ENCODE measurements at regions not wholly inside any gene's neighbourhood (a gene's known extent, or its start where the extent isn't known, plus 50 kb on each side); places are given as distances from the start of the nearest gene placed in this dataset.

DNA sequence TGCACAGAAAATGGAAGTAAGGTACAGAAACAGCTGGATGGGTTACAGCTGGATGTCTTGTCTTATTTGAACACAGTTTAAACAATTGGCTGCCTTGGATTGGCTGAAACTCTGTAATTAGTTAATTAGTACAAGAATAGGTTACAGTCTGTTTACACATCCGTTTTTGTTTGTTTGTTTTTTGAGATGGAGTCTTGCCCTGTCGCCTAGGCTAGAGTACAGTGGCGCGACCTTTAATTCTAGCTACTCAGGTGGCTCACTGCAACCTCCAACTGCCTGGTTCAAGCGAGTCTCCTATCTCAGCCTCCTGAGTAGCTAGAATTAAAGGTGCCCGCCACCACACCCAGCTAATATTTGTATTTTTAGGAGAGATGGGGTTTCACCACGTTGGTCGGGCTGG is 368.7 kb upstream of the KLF4 start:
- Histone ChIP-seq H3K79me2 (ENCODE audit: low read length) (no peaks in the 10 kb centered on the region), H3K36me3 (replicated peaks; ENCODE audit: low read depth, low read length) (no peaks in the 10 kb centered on the region), H2AFZ (ENCODE audit: low read depth, low read length) (no peak overlapping the region), H4K20me1 (ENCODE audit: insufficient read depth, low read length) (no peaks in the 10 kb centered on the region), H3K9me3 (ENCODE audit: insufficient read depth, low read length) (no peaks in the 10 kb centered on the region), H3K4me3 (ENCODE audit: low read length) (no peak overlapping the region), H3K4me2 (ENCODE audit: low read length) (no peak overlapping the region), H3K27me3 (ENCODE audit: low read depth, low read length) (0 out of 2 replicates have a peak, but pooled peaks cover 4% of the 10 kb centered on the region), H3K27ac (ENCODE audit: low read length) (no peak overlapping the region), H3K4me1 (ENCODE audit: low read length) (no peaks in the 10 kb centered on the region), H3K9ac (ENCODE audit: low read length) (no peak overlapping the region)
- no peak for TF ChIP-seq CTCF (IDR thresholded peaks at IDR 0.05; ENCODE audit: low read depth, low read length)
- no peak for TF ChIP-seq EZH2phosphoT487 (IDR thresholded peaks at IDR 0.05; ENCODE audit: low read depth)

- Histone ChIP-seq H4K20me1 (ENCODE audit: insufficient read depth, low read length) (no peaks in the 10 kb centered on the region), H3K4me2 (ENCODE audit: low read length) (no peak overlapping the region), H3K4me1 (ENCODE audit: low read length) (no peaks in the 10 kb centered on the region), H3K27me3 (ENCODE audit: low read depth, low read length) (no peaks in the 10 kb centered on the region), H3K27ac (ENCODE audit: low read length) (no peak overlapping the region), H2AFZ (ENCODE audit: low read depth, low read length) (no peak overlapping the region), H3K9ac (ENCODE audit: low read length) (no peak overlapping the region), H3K4me3 (ENCODE audit: low read length) (no peak overlapping the region), H3K9me3 (ENCODE audit: insufficient read depth, low read length) (no peaks in the 10 kb centered on the region), H3K36me3 (replicated peaks; ENCODE audit: low read depth, low read length) (no peaks in the 10 kb centered on the region), H3K79me2 (ENCODE audit: low read length) (no peaks in the 10 kb centered on the region)
- TF ChIP-seq CTCF (IDR thresholded peaks at IDR 0.05; ENCODE audit: low read depth, low read length) (no peak), EZH2phosphoT487 (IDR thresholded peaks at IDR 0.05; ENCODE audit: low read depth) (no peak)
These were observed 367.1 kb upstream of the KLF4 start for GRCh38 chr9:107856633-107857032.

- Histone ChIP-seq H3K4me2 (ENCODE audit: low read length) (no peak overlapping the region), H3K27ac (ENCODE audit: low read length) (no peak overlapping the region), H3K36me3 (replicated peaks; ENCODE audit: low read depth, low read length) (no peaks in the 10 kb centered on the region), H3K4me3 (ENCODE audit: low read length) (no peak overlapping the region), H3K9ac (ENCODE audit: low read length) (no peak overlapping the region), H2AFZ (ENCODE audit: low read depth, low read length) (no peak overlapping the region), H3K9me3 (ENCODE audit: insufficient read depth, low read length) (no peaks in the 10 kb centered on the region), H3K79me2 (ENCODE audit: low read length) (no peaks in the 10 kb centered on the region), H3K4me1 (ENCODE audit: low read length) (no peaks in the 10 kb centered on the region), H4K20me1 (ENCODE audit: insufficient read depth, low read length) (no peaks in the 10 kb centered on the region), H3K27me3 (ENCODE audit: low read depth, low read length) (no peaks in the 10 kb centered on the region)
- TF ChIP-seq CTCF (IDR thresholded peaks at IDR 0.05; ENCODE audit: low read depth, low read length) = no peak
- TF ChIP-seq EZH2phosphoT487 (IDR thresholded peaks at IDR 0.05; ENCODE audit: low read depth) = no peak
These were observed 365.6 kb upstream of the KLF4 start for GRCh38 chr9:107855164-107855563.

- H3K4me2 ChIP-seq (ENCODE audit: low read length) = no peak overlapping the region
- H3K9ac ChIP-seq (ENCODE audit: low read length) = no peak overlapping the region
- TF ChIP-seq CTCF (IDR thresholded peaks at IDR 0.05; ENCODE audit: low read depth, low read length) (no peak), EZH2phosphoT487 (IDR thresholded peaks at IDR 0.05; ENCODE audit: low read depth) (no peak)
- H2AFZ ChIP-seq (ENCODE audit: low read depth, low read length) = no peak overlapping the region
- no peaks in the 10 kb centered on the region for H4K20me1 ChIP-seq (ENCODE audit: insufficient read depth, low read length)
- no peaks in the 10 kb centered on the region for H3K9me3 ChIP-seq (ENCODE audit: insufficient read depth, low read length)
- H3K4me3 ChIP-seq (ENCODE audit: low read length) = no peak overlapping the region
- no peak overlapping the region for H3K27ac ChIP-seq (ENCODE audit: low read length)
- no peaks in the 10 kb centered on the region for H3K79me2 ChIP-seq (ENCODE audit: low read length)
- H3K4me1 ChIP-seq (ENCODE audit: low read length) = no peaks in the 10 kb centered on the region
- H3K27me3 ChIP-seq (ENCODE audit: low read depth, low read length) = no peaks in the 10 kb centered on the region
- no peaks in the 10 kb centered on the region for H3K36me3 ChIP-seq (replicated peaks; ENCODE audit: low read depth, low read length)
These were observed 363.9 kb upstream of the KLF4 start for GRCh38 chr9:107853461-107853860.
